ENCODE measurements at regions not wholly inside any gene's neighbourhood (a gene's known extent, or its start where the extent isn't known, plus 50 kb on each side); places are given as distances from the start of the nearest gene placed in this dataset.

GRCh38 chr2:9105601-9106337, 100.8 kb upstream of the ASAP2 start:
- TF ChIP-seq TCF7L2 (IDR thresholded peaks at IDR 0.05; ENCODE audit: low read depth, low read length) (no peak), ZSCAN25 (CRISPR knock-in tag; IDR thresholded peaks at IDR 0.05) (no peak), ZNF530 (CRISPR knock-in tag; IDR thresholded peaks at IDR 0.05; ENCODE audit: low read depth) (no peak), CTCF (CRISPR knock-in tag; IDR thresholded peaks at IDR 0.05) (no peak)

Measured in HepG2 (cell line).